Fibroblast of skin of scalp (primary cell): ENCODE measurements at regions not wholly inside any gene's neighbourhood (a gene's known extent, or its start where the extent isn't known, plus 50 kb on each side); places are given as distances from the start of the nearest gene placed in this dataset.

ENCODE experiments used
- DNase-seq: peaks from one replicate; pipeline ENCODE4 v3.0.0-alpha.2; 2013

GRCh38 chrX:45868425-45868824 lies 667.7 kb upstream of the DIPK2B start:
- DNase-seq = no peak

DNA sequence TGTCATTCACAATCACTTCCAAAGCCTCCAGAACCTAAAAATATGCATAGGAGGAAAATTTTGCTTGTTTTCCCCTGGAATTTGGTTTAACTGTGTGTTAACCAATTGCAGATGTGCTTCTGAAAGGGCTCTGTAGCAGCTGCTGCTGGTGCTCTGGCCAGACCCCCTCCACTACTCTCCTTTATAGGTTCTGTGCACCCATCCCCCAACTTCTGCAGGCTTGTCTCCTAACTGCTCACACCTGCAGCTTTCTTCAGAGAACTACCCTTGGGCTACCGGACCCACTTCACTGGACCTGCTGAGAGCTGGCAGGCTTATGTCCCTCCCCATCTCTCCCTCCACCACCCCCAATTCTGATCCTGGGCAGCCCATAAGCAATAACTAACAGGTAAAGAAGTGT lies 662.1 kb upstream of the DIPK2B start:
- no peak for DNase-seq

DNA sequence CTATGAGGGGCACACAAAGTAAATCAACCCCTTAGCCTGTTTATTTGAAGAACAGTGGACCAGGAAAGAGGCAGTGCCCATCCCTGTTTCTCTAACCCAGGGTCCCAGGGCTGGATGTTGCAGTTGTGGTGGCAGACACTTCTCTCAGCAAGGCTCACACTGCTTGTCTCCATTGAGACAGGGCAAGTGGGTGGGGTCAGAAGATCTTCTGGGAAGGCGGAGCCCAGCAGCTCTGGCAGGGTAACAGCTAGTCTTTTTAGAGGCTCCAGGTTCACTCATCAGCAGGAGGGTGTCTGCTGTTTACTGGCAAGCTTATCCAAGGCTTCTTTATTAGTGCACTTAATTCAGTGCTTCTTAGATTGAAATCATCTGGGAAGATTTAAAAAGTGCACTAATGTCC lies 659.8 kb upstream of the DIPK2B start:
- DNase-seq = no peak

- no peak for DNase-seq
Measured at GRCh38 chrX:45859407-45859806, 658.7 kb upstream of the DIPK2B start.

DNA sequence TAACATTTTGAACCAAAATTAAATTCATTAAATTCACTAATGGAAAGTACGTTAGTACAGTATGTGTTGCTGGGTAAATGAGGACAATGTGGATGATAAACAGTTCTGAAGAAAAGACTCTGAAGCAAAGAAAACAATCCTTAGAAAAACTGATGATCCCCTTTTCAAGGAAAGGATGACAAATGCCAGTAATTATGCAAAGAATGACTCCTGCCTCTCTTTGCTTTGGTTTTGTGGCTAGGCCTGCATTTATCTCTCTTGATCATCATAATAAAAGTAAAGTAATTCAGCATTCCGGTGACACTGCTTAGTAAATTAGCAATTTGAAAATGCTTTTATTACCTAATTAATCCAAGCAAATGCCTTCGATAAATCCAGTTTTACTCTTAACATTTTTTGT lies 652.2 kb upstream of the DIPK2B start:
- peak; percentile 57 for DNase-seq

GRCh38 chrX:45851434-45851991 lies 650.8 kb upstream of the DIPK2B start:
- DNase-seq = no peak

DNA sequence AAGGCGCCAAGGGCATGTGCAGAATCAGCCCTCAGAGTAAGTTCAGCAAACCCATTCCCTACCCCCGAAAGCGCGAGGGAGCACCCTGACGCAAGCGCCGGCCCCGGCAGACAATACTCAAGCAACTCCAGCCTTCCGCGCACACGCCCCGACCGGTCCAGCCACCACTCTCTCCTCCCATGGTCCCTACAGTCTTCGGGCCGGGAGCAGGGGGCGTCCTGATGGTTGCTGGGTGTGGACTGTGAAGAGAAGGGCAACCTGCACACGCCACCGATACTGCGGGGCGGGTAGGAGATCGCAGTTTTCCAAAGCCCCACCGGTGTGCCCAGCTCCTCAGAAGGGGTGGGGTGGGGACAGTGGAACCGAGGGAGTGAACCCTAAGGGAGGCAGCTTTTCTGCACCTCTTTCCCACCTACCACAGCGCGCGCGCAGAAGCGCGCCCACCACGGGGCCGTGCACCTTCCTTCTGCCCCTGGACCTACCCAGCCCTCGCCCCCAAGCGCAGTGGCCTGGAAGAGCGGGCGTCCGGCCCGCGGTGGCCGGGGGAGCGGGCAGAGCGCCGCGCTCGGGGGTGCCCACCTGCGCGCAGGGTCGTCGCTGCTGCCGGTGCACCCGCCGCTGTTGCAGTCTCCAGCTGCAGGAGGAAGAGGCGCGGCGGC lies 650.2 kb upstream of the DIPK2B start:
- DNase-seq = peak; percentile 40

- no peak for DNase-seq
Measured at GRCh38 chrX:45850197-45850774, 649.6 kb upstream of the DIPK2B start.

- DNase-seq = peak; percentile 83
Measured at GRCh38 chrX:45849261-45849862, 648.7 kb upstream of the DIPK2B start.

- peak; percentile 45 for DNase-seq
Measured at GRCh38 chrX:45847961-45848360, 647.3 kb upstream of the DIPK2B start.

GRCh38 chrX:45846328-45846727 lies 645.7 kb upstream of the DIPK2B start:
- DNase-seq = no peak

GRCh38 chrX:45845142-45845541 lies 644.5 kb upstream of the DIPK2B start:
- DNase-seq = no peak

DNA sequence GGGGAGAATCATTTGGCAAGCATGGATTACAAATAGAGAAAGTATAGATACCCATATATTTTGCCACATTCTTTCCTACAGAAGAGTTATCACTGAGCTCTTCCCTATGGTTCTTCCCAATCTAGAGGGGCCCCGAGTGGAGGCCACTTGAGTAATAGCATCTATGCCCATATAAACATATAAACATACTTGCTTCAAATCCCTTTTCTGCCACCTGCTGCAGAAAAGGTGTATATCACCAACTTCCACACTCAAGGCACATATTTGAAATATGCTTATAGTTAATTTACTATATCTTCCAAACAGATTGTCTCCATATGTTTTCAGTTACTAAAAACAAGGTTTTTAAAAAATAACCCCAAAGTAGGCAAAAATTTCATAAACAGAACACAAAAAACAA lies 642.8 kb upstream of the DIPK2B start:
- DNase-seq = no peak

DNA sequence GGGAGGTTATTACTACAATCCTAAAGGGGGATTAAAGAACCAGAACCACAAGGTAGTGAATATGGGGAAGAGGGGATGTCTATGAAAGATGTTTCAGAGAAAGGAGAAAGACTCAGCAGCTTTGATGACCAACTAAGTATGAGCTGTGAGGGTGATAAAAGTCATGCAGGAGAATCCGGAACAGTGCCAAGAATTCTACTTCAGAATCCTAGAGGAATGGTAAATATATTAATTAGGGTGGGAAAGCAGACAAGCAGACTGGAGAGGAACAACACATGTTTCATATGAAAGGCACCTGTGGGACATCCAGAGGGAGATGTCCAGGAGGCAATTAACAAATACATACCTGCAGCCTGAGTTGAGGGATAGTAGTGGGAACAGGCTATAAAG lies 642.2 kb upstream of the DIPK2B start:
- DNase-seq = no peak

DNA sequence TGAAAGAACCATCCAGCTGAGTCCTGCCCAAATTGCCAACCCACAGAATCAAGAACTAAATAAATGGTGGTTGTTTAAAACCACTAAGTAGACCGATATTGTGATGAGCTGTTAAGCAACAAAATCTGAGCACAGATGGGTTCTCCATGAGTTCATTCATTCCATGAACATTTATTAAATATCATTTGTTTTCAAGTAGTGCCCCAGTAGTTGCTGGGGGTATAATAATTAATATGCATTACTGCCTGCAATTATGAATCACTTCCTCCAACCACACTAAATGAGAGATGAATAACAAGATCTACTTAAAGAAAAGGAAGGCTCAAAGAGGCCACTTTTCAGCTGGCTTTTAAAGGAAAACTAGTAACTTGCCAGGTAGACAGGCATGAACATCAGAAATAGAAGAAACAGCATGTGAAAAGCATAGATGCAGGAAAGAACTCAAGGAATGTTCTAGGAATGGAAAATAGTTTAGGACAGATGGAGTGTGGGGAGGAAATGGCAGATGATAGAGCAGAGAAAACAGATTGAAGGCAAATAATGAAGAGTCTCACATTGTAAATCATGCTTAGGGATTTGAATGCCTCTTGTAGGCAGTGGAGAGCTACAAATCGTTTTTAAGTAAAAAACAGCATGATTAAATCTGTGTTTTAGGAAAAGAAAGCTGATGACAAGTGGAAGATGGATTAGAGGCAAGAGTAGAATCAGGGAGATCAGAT lies 641.7 kb upstream of the DIPK2B start:
- DNase-seq = no peak

- no peak for DNase-seq
Measured at GRCh38 chrX:45840411-45840950, 639.8 kb upstream of the DIPK2B start.

GRCh38 chrX:45830343-45830742 lies 629.7 kb upstream of the DIPK2B start:
- DNase-seq = no peak

- peak; percentile 88 for DNase-seq
Measured at GRCh38 chrX:45824471-45824870, 623.8 kb upstream of the DIPK2B start.

GRCh38 chrX:45823536-45823935 lies 622.9 kb upstream of the DIPK2B start:
- peak; percentile 61 for DNase-seq

GRCh38 chrX:45822124-45822523 lies 621.4 kb upstream of the DIPK2B start:
- DNase-seq = no peak

DNA sequence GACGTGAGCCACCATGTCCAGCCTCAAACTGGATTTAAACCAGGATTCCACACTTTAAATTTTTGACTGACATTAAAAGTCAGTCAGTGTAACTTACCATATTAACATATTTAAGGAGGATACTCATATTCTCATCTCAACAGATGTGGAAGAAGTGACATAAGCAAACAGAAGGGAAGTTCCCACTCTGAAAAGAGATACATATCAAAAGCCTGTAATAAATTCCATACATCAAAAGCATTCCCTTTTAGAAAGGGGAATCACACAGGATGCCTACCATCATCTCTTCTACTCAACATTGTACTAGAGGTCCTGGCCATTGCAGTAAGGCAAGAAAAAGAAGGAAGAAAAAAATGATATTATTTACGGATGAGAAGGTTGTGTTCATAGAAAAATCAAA lies 618.2 kb upstream of the DIPK2B start:
- no peak for DNase-seq

GRCh38 chrX:45815441-45815840 lies 614.8 kb upstream of the DIPK2B start:
- no peak for DNase-seq

- DNase-seq = no peak
Measured at GRCh38 chrX:45811326-45811725, 610.6 kb upstream of the DIPK2B start.
